PFSK-1 (cell line): ENCODE measurements at regions not wholly inside any gene's neighbourhood (a gene's known extent, or its start where the extent isn't known, plus 50 kb on each side); places are given as distances from the start of the nearest gene placed in this dataset.

Experiments
- TAF1 ChIP-seq: IDR thresholded peaks from 2 replicates; pipeline ENCODE4 v1.6.1; 2012; ENCODE audit warnings: low read length, control low read depth, borderline replicate concordance; ENCODE audit not compliant: insufficient read depth
- TF ChIP-seq, protein P1 (sequence below), 2 experiments: IDR thresholded peaks; 2 replicates each; pipeline versions ENCODE4 v1.6.1 to v1.8.0; 2011 to 2012; ENCODE audit warnings: low read depth in 2 of 2, low read length in 2 of 2, control low read depth in 1 of 2, inconsistent platforms in 1 of 2, mild to moderate bottlenecking in 1 of 2, moderate library complexity in 1 of 2; ENCODE audit not compliant: insufficient read depth in 1 of 2

DNA sequence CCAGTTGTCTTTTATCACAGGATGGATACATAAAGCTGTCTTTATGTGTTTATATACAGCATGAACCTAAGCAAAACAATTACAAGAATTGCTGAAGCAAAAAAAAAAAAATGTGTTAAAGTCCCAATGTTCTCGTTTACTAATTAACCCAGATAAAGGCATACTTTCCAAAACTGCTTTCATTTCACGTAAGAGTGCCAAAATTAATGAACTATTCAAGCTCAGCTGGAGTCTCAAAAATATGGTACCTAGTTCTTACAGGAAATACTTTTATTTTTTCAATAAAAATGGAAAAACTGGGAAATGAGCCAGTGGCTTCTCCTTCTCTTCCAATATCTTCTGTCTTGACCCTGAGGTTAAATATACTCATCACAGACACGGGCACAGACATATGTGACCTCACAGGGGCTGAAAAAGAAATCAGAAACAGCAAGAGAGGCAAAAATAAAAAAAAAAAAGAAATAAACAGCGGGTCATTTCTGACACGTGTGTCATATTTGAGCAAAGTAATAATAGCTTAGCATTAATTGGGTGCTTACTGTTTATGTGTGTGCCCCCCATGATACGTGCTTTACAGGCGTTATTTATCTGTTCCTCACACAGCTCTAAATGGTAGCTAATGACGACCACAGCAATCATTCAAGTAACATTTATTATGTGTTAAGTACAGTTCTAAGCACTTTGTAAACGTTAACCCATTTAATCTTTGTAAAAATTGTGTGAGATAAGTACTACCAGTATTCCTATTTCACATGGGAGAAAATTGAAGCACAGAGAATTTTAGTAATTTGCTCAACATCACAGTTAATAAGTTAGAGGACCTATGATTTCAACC is 158.0 kb upstream of the MMADHC start:
- TF ChIP-seq TAF1, result no peak
- TF ChIP-seq, protein P1, sequence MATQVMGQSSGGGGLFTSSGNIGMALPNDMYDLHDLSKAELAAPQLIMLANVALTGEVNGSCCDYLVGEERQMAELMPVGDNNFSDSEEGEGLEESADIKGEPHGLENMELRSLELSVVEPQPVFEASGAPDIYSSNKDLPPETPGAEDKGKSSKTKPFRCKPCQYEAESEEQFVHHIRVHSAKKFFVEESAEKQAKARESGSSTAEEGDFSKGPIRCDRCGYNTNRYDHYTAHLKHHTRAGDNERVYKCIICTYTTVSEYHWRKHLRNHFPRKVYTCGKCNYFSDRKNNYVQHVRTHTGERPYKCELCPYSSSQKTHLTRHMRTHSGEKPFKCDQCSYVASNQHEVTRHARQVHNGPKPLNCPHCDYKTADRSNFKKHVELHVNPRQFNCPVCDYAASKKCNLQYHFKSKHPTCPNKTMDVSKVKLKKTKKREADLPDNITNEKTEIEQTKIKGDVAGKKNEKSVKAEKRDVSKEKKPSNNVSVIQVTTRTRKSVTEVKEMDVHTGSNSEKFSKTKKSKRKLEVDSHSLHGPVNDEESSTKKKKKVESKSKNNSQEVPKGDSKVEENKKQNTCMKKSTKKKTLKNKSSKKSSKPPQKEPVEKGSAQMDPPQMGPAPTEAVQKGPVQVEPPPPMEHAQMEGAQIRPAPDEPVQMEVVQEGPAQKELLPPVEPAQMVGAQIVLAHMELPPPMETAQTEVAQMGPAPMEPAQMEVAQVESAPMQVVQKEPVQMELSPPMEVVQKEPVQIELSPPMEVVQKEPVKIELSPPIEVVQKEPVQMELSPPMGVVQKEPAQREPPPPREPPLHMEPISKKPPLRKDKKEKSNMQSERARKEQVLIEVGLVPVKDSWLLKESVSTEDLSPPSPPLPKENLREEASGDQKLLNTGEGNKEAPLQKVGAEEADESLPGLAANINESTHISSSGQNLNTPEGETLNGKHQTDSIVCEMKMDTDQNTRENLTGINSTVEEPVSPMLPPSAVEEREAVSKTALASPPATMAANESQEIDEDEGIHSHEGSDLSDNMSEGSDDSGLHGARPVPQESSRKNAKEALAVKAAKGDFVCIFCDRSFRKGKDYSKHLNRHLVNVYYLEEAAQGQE (IDR thresholded peaks at IDR 0.05; ENCODE audit: insufficient read depth in 1 of 2, low read depth in 2 of 2, low read length in 2 of 2), result no peak
